ENCODE measurements at regions not wholly inside any gene's neighbourhood (a gene's known extent, or its start where the extent isn't known, plus 50 kb on each side); places are given as distances from the start of the nearest gene placed in this dataset.
"Not testable (repeated sequence)": the region's sequence is repeated elsewhere in the genome, so short reads cannot be mapped to it uniquely, and the experiment has no call there.

DNA sequence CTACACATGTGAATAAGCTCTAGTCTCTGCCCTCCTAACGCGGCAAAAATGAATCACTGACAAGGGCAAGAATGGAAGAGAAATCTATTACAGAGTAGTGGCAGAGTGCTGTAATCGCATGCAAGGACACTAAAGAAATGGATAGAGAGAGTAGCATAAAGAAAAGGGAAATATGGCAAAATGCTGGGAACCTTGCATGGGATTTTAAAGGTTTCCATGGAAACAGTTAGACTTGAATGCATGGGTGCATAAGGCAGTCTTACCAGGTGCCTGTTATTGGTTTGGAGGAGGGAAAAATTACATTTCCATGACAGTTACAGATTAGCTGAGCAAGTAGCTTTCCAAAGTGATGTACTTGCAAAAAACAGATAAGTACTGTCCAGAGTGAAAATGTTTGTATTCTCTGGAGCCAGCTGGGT is 233.4 kb downstream of the PTN start:
- intact Hi-C loops (cut with DNase I; ENCODE audit: low total_unique reads), result no loop called here
- no peak overlapping the region for H3K4me3 ChIP-seq (ENCODE audit: low read depth, poor library complexity, severe bottlenecking)
- DNase-seq (ENCODE audit: low spot score in 2 of 2), result no peak
- 77 to 84% methylated on average over 3 of the region's 3 CpGs for WGBS, 2 donors
- no peak for TF ChIP-seq POLR2A (IDR thresholded peaks at IDR 0.05)
- TF ChIP-seq, protein P1, sequence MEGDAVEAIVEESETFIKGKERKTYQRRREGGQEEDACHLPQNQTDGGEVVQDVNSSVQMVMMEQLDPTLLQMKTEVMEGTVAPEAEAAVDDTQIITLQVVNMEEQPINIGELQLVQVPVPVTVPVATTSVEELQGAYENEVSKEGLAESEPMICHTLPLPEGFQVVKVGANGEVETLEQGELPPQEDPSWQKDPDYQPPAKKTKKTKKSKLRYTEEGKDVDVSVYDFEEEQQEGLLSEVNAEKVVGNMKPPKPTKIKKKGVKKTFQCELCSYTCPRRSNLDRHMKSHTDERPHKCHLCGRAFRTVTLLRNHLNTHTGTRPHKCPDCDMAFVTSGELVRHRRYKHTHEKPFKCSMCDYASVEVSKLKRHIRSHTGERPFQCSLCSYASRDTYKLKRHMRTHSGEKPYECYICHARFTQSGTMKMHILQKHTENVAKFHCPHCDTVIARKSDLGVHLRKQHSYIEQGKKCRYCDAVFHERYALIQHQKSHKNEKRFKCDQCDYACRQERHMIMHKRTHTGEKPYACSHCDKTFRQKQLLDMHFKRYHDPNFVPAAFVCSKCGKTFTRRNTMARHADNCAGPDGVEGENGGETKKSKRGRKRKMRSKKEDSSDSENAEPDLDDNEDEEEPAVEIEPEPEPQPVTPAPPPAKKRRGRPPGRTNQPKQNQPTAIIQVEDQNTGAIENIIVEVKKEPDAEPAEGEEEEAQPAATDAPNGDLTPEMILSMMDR (IDR thresholded peaks at IDR 0.05), result no peak

DNA sequence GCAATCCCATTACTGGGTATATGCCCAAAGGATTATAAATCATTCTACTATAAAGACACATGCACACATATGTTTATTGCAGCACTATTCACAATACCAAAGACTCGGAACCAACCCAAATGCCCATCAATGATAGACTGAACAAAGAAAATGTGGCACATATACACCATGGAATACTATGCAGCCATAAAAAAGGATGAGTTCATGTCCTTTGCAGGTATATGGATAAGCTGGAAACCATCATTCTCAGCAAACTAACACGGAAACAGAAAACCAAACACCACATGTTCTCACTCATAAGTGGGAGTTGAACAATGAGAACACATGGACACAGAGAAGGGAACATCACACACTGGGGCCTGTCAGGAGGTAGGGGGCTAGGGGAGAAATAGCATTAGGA is 235.7 kb downstream of the PTN start:
- H3K4me3 ChIP-seq (ENCODE audit: low read depth, poor library complexity, severe bottlenecking); intact Hi-C loops (cut with DNase I; ENCODE audit: low total_unique reads): not testable (repeated sequence)
- WGBS, 2 donors, result 87 to 97% methylated on average over 2 of the region's 2 CpGs

DNA sequence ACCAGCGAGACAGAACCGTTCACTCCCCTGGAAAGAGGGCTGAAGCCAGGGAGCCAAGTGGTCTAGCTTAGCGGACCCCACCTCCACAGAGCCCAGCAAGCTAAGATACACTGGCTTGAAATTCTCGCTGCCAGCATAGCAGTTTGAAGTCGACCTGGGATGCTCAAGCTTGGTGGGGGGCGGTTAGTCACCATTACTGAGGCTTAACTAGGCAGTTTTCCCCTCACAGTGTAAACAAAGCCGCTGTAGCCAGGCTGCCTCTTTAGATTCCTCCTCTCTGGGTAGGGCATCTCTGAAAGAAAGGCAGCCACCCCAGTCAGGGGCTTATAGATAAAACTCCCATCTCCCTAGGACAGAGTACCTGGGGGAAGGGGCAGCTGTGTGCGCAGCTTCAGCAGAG is 235.1 kb downstream of the CHRM2 start:
- DNase-seq (ENCODE audit: low spot score in 2 of 2); intact Hi-C loops (cut with DNase I; ENCODE audit: low total_unique reads); H3K4me3 ChIP-seq (ENCODE audit: low read depth, poor library complexity, severe bottlenecking): not testable (repeated sequence)
- 78 to 87% methylated on average over 8 of the region's 8 CpGs for WGBS, 2 donors

More for the DNA sequence above, 235.7 kb downstream of the PTN start:
- DNase-seq (ENCODE audit: low spot score in 2 of 2), result not testable (repeated sequence)

DNA sequence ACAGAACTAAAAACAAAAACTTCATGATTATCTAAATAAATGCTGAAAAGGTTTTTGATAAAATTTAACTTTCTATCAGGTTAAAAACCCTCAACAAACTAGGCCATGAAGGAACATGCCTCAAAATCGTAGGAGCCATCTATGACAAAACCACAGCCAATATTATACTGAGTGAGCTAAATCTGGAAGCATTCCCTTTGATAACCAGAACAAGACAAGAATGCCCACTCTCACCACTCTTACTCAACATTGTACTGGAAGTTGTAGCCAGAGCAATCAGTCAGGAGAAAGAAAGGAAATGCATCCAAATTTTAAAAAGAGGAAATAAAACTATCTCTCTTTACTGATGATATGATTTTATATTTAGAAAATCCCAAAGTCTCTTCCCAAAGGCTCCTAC is 228.7 kb downstream of the CHRM2 start:
- intact Hi-C loops (cut with DNase I; ENCODE audit: low total_unique reads), result no loop called here
- TF ChIP-seq, protein P1 (IDR thresholded peaks at IDR 0.05), result no peak
- no peak for TF ChIP-seq POLR2A (IDR thresholded peaks at IDR 0.05)
- H3K4me3 ChIP-seq (ENCODE audit: low read depth, poor library complexity, severe bottlenecking), result no peak overlapping the region
- DNase-seq (ENCODE audit: low spot score in 2 of 2), result no peak
- WGBS, 2 donors, result 51% methylated on average over 1 of the region's 1 CpG

DNA sequence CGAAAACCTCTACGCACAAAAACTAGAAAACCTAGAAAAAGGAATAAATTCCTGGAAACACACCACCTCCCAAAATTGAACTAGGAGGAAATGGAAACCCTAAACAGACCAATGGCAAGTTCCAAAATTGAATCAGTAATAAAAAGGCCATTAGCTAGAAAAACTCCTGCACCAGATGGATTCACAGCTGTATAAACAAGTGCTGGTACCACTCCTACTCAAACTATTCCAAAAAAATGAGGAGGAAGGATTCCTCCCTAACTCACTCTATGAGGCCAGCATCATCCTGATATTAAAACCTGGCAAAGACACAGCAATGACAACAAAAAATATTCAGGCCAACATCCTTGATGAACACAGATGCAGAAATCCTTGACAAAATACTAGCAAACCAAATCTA is 228.2 kb downstream of the CHRM2 start:
- 81 to 88% methylated on average over 2 of the region's 2 CpGs for WGBS, 2 donors
- intact Hi-C loops (cut with DNase I; ENCODE audit: low total_unique reads), result no loop called here

DNA sequence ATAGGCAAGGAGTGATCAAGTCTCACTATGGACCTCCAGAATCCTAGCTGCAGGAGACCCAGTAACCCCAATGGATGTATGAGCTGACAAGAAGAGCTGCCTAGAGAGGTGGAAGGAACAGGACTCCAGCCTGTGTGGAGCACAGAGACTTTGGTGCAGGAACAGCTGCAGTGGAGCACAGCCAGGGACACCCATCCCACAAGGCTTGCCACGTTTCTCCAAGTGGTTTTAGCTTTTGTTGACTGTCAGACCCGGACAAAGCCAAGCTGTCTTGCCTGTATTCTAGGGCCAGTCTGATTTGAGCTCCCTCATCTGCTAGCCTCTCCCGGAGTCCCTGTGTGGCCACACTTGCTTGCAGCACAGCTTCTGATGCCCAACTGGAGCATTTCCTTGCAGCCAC is 224.7 kb downstream of the CHRM2 start:
- 78 to 80% methylated on average over 3 of the region's 3 CpGs for WGBS, 2 donors
- no peak for DNase-seq (ENCODE audit: low spot score in 2 of 2)
- intact Hi-C loops (cut with DNase I; ENCODE audit: low total_unique reads), result no loop called here
- TF ChIP-seq, protein P1 (IDR thresholded peaks at IDR 0.05), result no peak
- TF ChIP-seq POLR2A (IDR thresholded peaks at IDR 0.05), result no peak
- H3K4me3 ChIP-seq (ENCODE audit: low read depth, poor library complexity, severe bottlenecking), result no peak overlapping the region

More for the DNA sequence above, 228.2 kb downstream of the CHRM2 start:
- no peak for DNase-seq (ENCODE audit: low spot score in 2 of 2)
- no peak overlapping the region for H3K4me3 ChIP-seq (ENCODE audit: low read depth, poor library complexity, severe bottlenecking)
- TF ChIP-seq, protein P1 (IDR thresholded peaks at IDR 0.05), result no peak
- TF ChIP-seq POLR2A (IDR thresholded peaks at IDR 0.05), result no peak

DNA sequence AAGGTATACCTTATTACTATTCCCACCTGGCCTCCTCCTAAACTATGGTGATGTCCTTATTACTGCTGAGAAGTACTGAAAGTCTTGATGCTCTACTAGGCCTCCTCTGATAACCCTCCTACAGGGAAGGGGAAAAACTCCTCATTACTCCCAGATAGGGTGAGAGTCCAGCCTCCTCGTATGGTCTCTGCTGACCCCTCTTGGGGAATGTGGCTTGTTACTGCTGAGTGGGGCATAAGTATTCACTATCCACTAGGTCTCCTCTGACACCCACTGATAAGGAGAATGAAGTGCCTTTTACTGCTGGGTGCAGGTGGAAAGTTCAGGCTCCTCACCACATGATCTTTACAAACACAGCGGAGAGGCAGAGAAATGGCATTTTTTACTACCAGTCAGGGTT is 222.9 kb downstream of the CHRM2 start:
- DNase-seq (ENCODE audit: low spot score in 2 of 2), result no peak
- intact Hi-C loops (cut with DNase I; ENCODE audit: low total_unique reads), result no loop called here
- 59 to 60% methylated on average over 2 of the region's 2 CpGs for WGBS, 2 donors
- no peak overlapping the region for H3K4me3 ChIP-seq (ENCODE audit: low read depth, poor library complexity, severe bottlenecking)
- no peak for TF ChIP-seq POLR2A (IDR thresholded peaks at IDR 0.05)
- TF ChIP-seq, protein P1 (IDR thresholded peaks at IDR 0.05), result no peak

Data from lower leg skin (tissue), 4 donors.